Omental fat pad (tissue), 3 donors: ENCODE measurements at regions not wholly inside any gene's neighbourhood (a gene's known extent, or its start where the extent isn't known, plus 50 kb on each side); places are given as distances from the start of the nearest gene placed in this dataset.

Source experiments
- ATAC-seq: fragments of 150-250 bp; one replicate; pipeline ENCODE4 v1.9.1; 2016; ENCODE audit warnings: mild to moderate bottlenecking, moderate library complexity; ENCODE audit not compliant: low FRiP score
- DNase-seq: peaks from one replicate; pipeline ENCODE4 v3.0.0-alpha.2; 2019; ENCODE audit warnings: low spot score
- TF ChIP-seq, protein P1 (sequence below), 3 donors: fragments of 450-650 bp; IDR thresholded peaks; one replicate each; pipeline ENCODE4 v1.5.1; 2016 to 2017; ENCODE audit warnings: antibody characterized with exemption in 3 of 3, mild to moderate bottlenecking in 3 of 3, moderate library complexity in 2 of 3

DNA sequence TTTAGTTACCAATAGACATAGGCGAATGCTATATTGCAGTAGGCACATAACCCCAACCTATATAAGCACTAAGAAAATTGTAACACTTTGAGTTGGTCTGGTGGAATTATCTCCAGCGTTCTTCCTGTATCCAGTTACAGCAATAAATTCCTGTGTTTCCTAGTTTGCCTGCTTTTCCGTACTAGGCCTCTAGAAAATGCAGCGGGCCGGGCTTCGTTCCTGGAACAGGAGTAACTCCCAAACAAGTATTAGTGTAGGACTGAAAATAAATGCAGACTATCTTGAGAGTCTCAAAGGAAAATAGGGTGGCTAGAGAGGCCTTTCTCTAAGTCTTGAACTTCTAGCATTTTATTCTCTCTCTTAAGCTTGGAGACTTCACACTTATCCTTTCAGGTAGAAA, 159.8 kb downstream of the OR13H1 start:
- DNase-seq (no peak), ATAC-seq (no peak)
- TF ChIP-seq, protein P1, sequence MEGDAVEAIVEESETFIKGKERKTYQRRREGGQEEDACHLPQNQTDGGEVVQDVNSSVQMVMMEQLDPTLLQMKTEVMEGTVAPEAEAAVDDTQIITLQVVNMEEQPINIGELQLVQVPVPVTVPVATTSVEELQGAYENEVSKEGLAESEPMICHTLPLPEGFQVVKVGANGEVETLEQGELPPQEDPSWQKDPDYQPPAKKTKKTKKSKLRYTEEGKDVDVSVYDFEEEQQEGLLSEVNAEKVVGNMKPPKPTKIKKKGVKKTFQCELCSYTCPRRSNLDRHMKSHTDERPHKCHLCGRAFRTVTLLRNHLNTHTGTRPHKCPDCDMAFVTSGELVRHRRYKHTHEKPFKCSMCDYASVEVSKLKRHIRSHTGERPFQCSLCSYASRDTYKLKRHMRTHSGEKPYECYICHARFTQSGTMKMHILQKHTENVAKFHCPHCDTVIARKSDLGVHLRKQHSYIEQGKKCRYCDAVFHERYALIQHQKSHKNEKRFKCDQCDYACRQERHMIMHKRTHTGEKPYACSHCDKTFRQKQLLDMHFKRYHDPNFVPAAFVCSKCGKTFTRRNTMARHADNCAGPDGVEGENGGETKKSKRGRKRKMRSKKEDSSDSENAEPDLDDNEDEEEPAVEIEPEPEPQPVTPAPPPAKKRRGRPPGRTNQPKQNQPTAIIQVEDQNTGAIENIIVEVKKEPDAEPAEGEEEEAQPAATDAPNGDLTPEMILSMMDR (IDR thresholded peaks at IDR 0.05): no peak

DNA sequence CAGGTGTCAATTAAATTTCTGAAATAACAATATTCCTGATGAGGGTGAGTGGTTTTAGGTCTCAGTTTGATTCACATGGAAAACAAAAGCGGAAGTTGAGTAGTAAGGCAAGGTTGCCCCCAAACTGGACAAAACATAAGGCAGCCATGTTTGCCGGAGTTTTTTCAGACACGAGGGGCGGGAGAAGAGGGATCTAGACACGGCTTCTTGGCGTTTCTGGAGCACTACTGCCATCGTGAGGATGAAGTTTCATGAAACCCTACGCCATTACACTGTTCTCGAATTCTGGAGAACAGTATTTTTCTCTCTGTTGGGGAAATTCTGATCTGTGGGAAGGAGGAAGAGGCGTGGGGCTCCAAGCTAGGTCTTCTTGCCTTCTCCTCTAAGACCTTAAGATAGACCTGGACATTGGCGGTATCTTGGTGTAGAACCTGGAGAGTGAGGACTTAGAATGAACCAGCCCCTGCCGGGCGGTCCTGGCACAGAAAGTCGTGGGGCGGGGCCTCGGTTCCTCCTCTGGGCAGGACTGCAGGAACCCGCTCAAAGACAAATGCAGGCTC, 160.3 kb downstream of the OR13H1 start:
- TF ChIP-seq, protein P1 (IDR thresholded peaks at IDR 0.05): peak in 1 of 3 donors; percentile 38
- DNase-seq (peak; percentile 99), ATAC-seq (peak; percentile 70)

DNA sequence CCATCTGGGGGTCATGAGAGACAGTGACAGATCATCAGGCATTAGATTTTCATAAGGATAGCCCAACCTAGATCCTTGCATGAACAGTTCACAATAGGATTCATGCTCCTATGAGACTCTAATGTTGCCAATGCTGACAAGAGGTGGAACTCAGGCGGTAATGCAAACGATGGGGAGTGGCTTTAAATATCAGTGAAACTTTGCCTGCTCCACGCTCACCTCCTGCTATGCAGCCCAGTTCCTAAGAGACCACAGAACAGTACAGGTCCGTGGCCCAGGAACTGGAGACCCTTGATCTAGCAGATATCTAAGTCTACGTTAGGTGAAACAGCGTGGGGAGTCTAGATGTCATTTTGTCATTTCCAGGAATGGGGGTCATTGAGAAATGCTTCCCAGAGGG, 165.7 kb downstream of the OR13H1 start:
- TF ChIP-seq, protein P1 (IDR thresholded peaks at IDR 0.05): no peak
- DNase-seq (no peak), ATAC-seq (no peak)

DNA sequence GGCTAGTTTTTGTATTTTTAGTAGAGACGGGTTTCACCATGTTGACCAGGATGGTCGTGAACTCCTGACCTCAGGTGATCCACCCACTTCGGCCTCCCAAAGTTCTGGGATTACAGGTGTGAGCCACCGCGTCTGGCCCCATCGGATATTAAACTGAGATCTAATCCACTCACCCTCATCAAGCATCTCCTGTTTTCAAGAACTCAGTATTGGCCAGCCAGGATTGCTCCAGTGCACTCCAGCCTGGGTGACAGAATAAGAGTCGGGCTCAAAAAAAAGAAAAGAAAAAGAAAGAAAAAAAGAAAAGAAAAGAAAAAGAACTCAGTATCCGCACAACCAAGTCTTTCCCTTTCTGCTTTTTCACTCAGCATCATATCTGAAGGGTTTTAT, 167.6 kb downstream of the OR13H1 start:
- TF ChIP-seq, protein P1 (IDR thresholded peaks at IDR 0.05): no peak
- DNase-seq (no peak), ATAC-seq (no peak)

DNA sequence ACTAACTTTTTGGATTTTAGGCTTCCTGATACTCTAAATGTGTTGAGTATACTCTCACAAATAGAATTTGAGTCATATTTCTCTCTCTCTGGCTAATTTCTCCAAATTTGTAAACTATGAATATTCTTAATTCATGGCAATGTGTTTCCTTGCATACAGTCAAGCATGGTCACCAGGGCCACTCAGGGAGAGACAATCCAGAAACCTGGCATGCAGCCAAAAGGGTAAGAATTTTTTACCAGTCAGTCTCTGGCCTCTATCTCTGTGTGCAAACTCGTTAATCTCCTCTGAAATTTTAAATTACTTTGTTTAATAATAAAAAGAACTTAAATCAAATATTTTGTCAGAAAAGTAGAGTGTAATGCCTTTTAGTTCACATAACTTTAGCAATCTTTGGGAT, 179.8 kb downstream of the OR13H1 start:
- TF ChIP-seq, protein P1 (IDR thresholded peaks at IDR 0.05): no peak
- ATAC-seq: no peak

DNA sequence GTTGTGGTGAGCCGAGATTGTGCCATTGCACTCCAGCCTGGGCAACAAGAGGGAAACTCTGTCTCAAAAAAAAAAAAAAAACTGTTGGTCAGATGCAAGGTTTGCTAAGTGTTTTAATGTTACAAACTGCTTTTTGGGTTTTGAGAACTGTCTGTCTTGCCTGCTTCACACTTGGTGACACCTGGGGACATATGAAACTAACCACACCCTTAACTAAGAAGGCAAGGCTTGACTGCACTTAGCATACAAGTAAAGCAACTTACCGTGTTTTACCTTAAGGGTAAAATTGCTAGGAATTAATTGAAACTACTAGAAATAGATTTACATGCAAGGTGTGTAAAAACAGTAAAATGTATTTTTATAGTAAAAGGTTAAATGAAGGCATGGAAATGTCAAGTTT, 180.4 kb downstream of the OR13H1 start:
- no peak for DNase-seq
- no peak for ATAC-seq
- TF ChIP-seq, protein P1 (IDR thresholded peaks at IDR 0.05): no peak

More for the DNA sequence above, 179.8 kb downstream of the OR13H1 start:
- no peak for DNase-seq

DNA sequence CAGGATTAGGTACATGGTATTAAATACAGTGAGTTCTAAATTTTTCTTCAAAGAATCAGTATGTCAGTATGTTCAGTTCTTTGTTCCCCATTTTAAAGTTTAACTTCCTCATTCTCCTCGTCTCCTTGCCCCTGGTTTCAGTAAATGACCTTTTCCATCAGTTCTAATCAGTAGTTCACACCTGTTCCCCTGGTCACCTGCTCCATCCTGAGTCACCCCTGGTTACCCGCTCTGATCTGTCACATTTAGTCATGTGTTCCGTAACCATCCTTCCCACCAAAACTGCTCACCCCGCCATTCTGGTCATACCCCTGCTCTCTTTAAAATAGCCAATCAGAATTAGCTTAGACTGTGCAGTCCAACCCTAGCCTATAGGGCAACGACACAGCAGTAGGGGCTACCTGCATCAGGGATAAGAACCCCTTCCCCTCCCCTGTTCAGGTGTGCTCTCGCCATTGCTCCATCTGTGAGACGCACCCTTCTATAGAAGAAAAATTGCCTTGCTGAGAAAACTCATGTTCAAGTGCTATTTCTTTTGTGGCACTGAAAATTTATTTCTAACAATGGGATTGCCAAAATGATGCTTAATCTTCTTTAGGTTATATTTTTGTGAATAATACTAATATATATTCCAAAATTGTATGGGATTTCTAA, 181.3 kb downstream of the OR13H1 start:
- DNase-seq: no peak
- TF ChIP-seq, protein P1 (IDR thresholded peaks at IDR 0.05): no peak
- ATAC-seq: no peak
